ENCODE measurements at regions not wholly inside any gene's neighbourhood (a gene's known extent, or its start where the extent isn't known, plus 50 kb on each side); places are given as distances from the start of the nearest gene placed in this dataset.
"Not testable (repeated sequence)": the region's sequence is repeated elsewhere in the genome, so short reads cannot be mapped to it uniquely, and the experiment has no call there.

- not testable (repeated sequence) for TF ChIP-seq POLR2A, CTCF, POLR2AphosphoS5 (IDR thresholded peaks at IDR 0.05)
Observed at GRCh38 chr4:73671348-73671747, 51.1 kb upstream of the RASSF6 start.

Measured in prostate gland (tissue), 2 donors.